CD1c-positive myeloid dendritic cell (primary cell): ENCODE measurements at regions not wholly inside any gene's neighbourhood (a gene's known extent, or its start where the extent isn't known, plus 50 kb on each side); places are given as distances from the start of the nearest gene placed in this dataset.
"Not testable (repeated sequence)": the region's sequence is repeated elsewhere in the genome, so short reads cannot be mapped to it uniquely, and the experiment has no call there.

Source experiments
- DNase-seq: peaks from one replicate; pipeline ENCODE4 v3.0.0-alpha.2; 2016; ENCODE audit errors: extremely low spot score

GRCh38 chr15:95129574-95129973, 898.2 kb downstream of the MCTP2 start:
- no peak for DNase-seq

GRCh38 chr15:95131131-95131556, 899.8 kb downstream of the MCTP2 start:
- DNase-seq, result no peak

- no peak for DNase-seq
Observed at GRCh38 chr15:95132774-95133173, 901.4 kb downstream of the MCTP2 start.

- no peak for DNase-seq
Observed at GRCh38 chr15:95134431-95135110, 903.2 kb downstream of the MCTP2 start.

GRCh38 chr15:95138604-95139270, 907.4 kb downstream of the MCTP2 start:
- no peak for DNase-seq

- no peak for DNase-seq
Observed at GRCh38 chr15:95141486-95141885, 910.1 kb downstream of the MCTP2 start.

- no peak for DNase-seq
Observed at GRCh38 chr15:95142531-95142930, 911.2 kb downstream of the MCTP2 start.

GRCh38 chr15:95146481-95146880, 915.1 kb downstream of the MCTP2 start:
- no peak for DNase-seq

GRCh38 chr15:95148183-95148582, 916.8 kb downstream of the MCTP2 start:
- DNase-seq, result no peak

- no peak for DNase-seq
Observed at GRCh38 chr15:95149036-95149435, 917.7 kb downstream of the MCTP2 start.

- DNase-seq, result no peak
Observed at GRCh38 chr15:95149771-95150170, 918.4 kb downstream of the MCTP2 start.

- DNase-seq, result no peak
Observed at GRCh38 chr15:95150466-95150865, 919.1 kb downstream of the MCTP2 start.

- no peak for DNase-seq
Observed at GRCh38 chr15:95152741-95153140, 921.4 kb downstream of the MCTP2 start.

- not testable (repeated sequence) for DNase-seq
Observed at GRCh38 chr15:95153201-95153600, 921.8 kb downstream of the MCTP2 start.

- DNase-seq, result no peak
Observed at GRCh38 chr15:95160316-95160715, 929.0 kb downstream of the MCTP2 start.

GRCh38 chr15:95162069-95162468, 930.7 kb downstream of the MCTP2 start:
- no peak for DNase-seq

GRCh38 chr15:95162531-95162930, 931.2 kb downstream of the MCTP2 start:
- DNase-seq, result no peak

- no peak for DNase-seq
Observed at GRCh38 chr15:95162967-95163531, 931.7 kb downstream of the MCTP2 start.

- DNase-seq, result no peak
Observed at GRCh38 chr15:95168152-95168551, 936.8 kb downstream of the MCTP2 start.

- no peak for DNase-seq
Observed at GRCh38 chr15:95168951-95169431, 937.6 kb downstream of the MCTP2 start.

- no peak for DNase-seq
Observed at GRCh38 chr15:95169541-95170459, 938.4 kb downstream of the MCTP2 start.
